ENCODE measurements at regions not wholly inside any gene's neighbourhood (a gene's known extent, or its start where the extent isn't known, plus 50 kb on each side); places are given as distances from the start of the nearest gene placed in this dataset.

- H3K36me3 ChIP-seq (ENCODE audit: control insufficient read depth in 2 of 2, insufficient read depth in 1 of 2, low read length in 2 of 2) = no peaks in the 10 kb centered on the region
- ChIA-PET CTCF (no interaction called here), POLR2A (no interaction called here)
- no peaks in the 10 kb centered on the region for H3K4me1 ChIP-seq (ENCODE audit: control insufficient read depth, insufficient read depth, low read length)
- no peak for TF ChIP-seq ZNF555 (tag by site-specific recombination; conservative IDR thresholded peaks at IDR 0.05)
- TF ChIP-seq ZNF433 (tag by site-specific recombination; IDR thresholded peaks at IDR 0.05; ENCODE audit: low read depth) = no peak
- no peak for TF ChIP-seq BCL6B (tag by site-specific recombination; IDR thresholded peaks at IDR 0.05)
- TF ChIP-seq PRDM1 (tag by site-specific recombination; IDR thresholded peaks at IDR 0.05) = no peak
- no peak for TF ChIP-seq ZNF580 (tag by site-specific recombination; IDR thresholded peaks at IDR 0.05)
- no peak for TF ChIP-seq ZNF302 (tag by site-specific recombination; IDR thresholded peaks at IDR 0.05; ENCODE audit: low read depth)
- TF ChIP-seq ZNF692 (tag by site-specific recombination; IDR thresholded peaks at IDR 0.05) = no peak
- no peak for TF ChIP-seq ZNF830 (tag by site-specific recombination; IDR thresholded peaks at IDR 0.05; ENCODE audit: low read depth)
- TF ChIP-seq PRDM4 (tag by site-specific recombination; IDR thresholded peaks at IDR 0.05) = no peak
- TF ChIP-seq ZFP3 (tag by site-specific recombination; IDR thresholded peaks at IDR 0.05; ENCODE audit: low read depth) = no peak
- TF ChIP-seq ZFP69B (tag by site-specific recombination; IDR thresholded peaks at IDR 0.05) = no peak
- H3K9me3 ChIP-seq (ENCODE audit: control insufficient read depth, insufficient read depth, low read depth, low read length) = no peaks in the 10 kb centered on the region
- no peak overlapping the region for H3K4me3 ChIP-seq (ENCODE audit: low read depth, low read length)
- H3K27ac ChIP-seq (ENCODE audit: extremely low read depth, low read depth, low read length) = no peak overlapping the region
These were observed 563.8 kb downstream of the TDRD15 start for GRCh38 chr2:21687589-21687988.

- no peak overlapping the region for H3K27ac ChIP-seq (ENCODE audit: extremely low read depth, low read depth, low read length)
- no peak overlapping the region for H3K4me3 ChIP-seq (ENCODE audit: low read depth, low read length)
- ChIA-PET POLR2A (no interaction called here), CTCF (no interaction called here)
- H3K36me3 ChIP-seq (ENCODE audit: control insufficient read depth in 2 of 2, insufficient read depth in 1 of 2, low read length in 2 of 2) = no peaks in the 10 kb centered on the region
- H3K9me3 ChIP-seq (ENCODE audit: control insufficient read depth, insufficient read depth, low read depth, low read length) = no peaks in the 10 kb centered on the region
- H3K4me1 ChIP-seq (ENCODE audit: control insufficient read depth, insufficient read depth, low read length) = no peaks in the 10 kb centered on the region
- TF ChIP-seq ZNF473 (tag by site-specific recombination; IDR thresholded peaks at IDR 0.05) (no peak), ZBTB44 (tag by site-specific recombination; IDR thresholded peaks at IDR 0.05) (no peak), ZNF10 (tag by site-specific recombination; IDR thresholded peaks at IDR 0.05) (no peak), ZNF621 (tag by site-specific recombination; IDR thresholded peaks at IDR 0.05) (no peak), ZBTB7A (tag by site-specific recombination; IDR thresholded peaks at IDR 0.05; ENCODE audit: low read depth) (no peak), OVOL3 (tag by site-specific recombination; IDR thresholded peaks at IDR 0.05) (no peak), ZSCAN4 (tag by site-specific recombination; IDR thresholded peaks at IDR 0.05) (no peak), YY1 (tag by site-specific recombination; IDR thresholded peaks at IDR 0.05) (no peak), ZNF530 (tag by site-specific recombination; IDR thresholded peaks at IDR 0.05; ENCODE audit: low read depth) (no peak), ZNF792 (tag by site-specific recombination; IDR thresholded peaks at IDR 0.05) (no peak), ZNF354C (tag by site-specific recombination; IDR thresholded peaks at IDR 0.05; ENCODE audit: borderline replicate concordance, low read depth) (no peak), ZNF560 (tag by site-specific recombination; IDR thresholded peaks at IDR 0.05; ENCODE audit: borderline replicate concordance) (no peak), ZNF2 (tag by site-specific recombination; IDR thresholded peaks at IDR 0.05) (no peak), ZNF747 (tag by site-specific recombination; IDR thresholded peaks at IDR 0.05) (no peak), ZNF248 (tag by site-specific recombination; IDR thresholded peaks at IDR 0.05) (no peak), ZBTB26 (tag by site-specific recombination; optimal IDR thresholded peaks at IDR 0.05) (no peak)
These were observed 566.2 kb downstream of the TDRD15 start for GRCh38 chr2:21690005-21690404.

Measured in HEK293 (cell line).